HCT116 (cell line): ENCODE measurements at regions not wholly inside any gene's neighbourhood (a gene's known extent, or its start where the extent isn't known, plus 50 kb on each side); places are given as distances from the start of the nearest gene placed in this dataset.
A peak's percentile ranks its signal among the peaks of the same experiment; 100 is the strongest.
"Not testable (repeated sequence)": the region's sequence is repeated elsewhere in the genome, so short reads cannot be mapped to it uniquely, and the experiment has no call there.

Experiments used
- ATAC-seq: fragments of 200-7000 bp; cut with Tn5 transposase; 2 replicates; pipeline ENCODE4 v1.9.1; 2020; ENCODE audit warnings: mild to moderate bottlenecking, moderate library complexity
- BruUV-seq: library from RNA; stranded (reverse); fragments of 400-500 nt; replicated peaks from 2 replicates; lab custom pipeline; 2021; lab: Mats Ljungman, UMichigan
- CTCF ChIA-PET: fragments of 300-600 bp; sonication (Branson Sonifier 250); formaldehyde crosslinking; loops from one replicate; lab custom pipeline; 2021; ENCODE audit warnings: antibody characterized with exemption; lab: Charles Lee
- POLR2A ChIA-PET: fragments of 300-600, 350-600 bp; sonication (Branson Sonifier 250); formaldehyde crosslinking; loops from one replicate; lab custom pipeline; 2021; ENCODE audit warnings: antibody characterized with exemption; lab: Charles Lee
- RAD21 ChIA-PET, 2 experiments: fragments of 300-600 bp; sonication (Branson Sonifier 250); formaldehyde crosslinking; loops; one replicate each; lab custom pipeline; 2023; ENCODE audit warnings: low total read pairs in 2 of 2; ENCODE audit not compliant: uncharacterized antibody in 2 of 2, unreplicated experiment in 2 of 2, low non-redundant PET in 1 of 2; lab: Charles Lee
- DNase-seq: peaks from one replicate; pipeline ENCODE4 v3.0.0-alpha.2; 2010; ENCODE audit warnings: low read depth, low spot score
- H2AFZ ChIP-seq: fragments of 200-600 bp; shearing (Covaris generic), sonication (generic); 2 replicates; pipeline ENCODE4 v1.6.1; 2017; ENCODE audit warnings: low read depth, mixed run types, mixed read lengths, antibody characterized with exemption, low read length; ENCODE audit not compliant: poor library complexity, severe bottlenecking
- H3K27ac ChIP-seq: 2 replicates; pipeline ENCODE4 v1.5.1; 2012; ENCODE audit warnings: low read depth, low read length
- H3K27me3 ChIP-seq: fragments of 200-600 bp; sonication (generic); 2 replicates; pipeline ENCODE4 v1.6.1; 2016; ENCODE audit warnings: mixed run types, low read length, mixed read lengths; ENCODE audit not compliant: insufficient read depth
- H3K36me3 ChIP-seq, 2 experiments: fragments of 200-500 bp in 1 of 2; fragments of 200-600 bp in 1 of 2; sonication (Bioruptor generic) in 1 of 2; sonication (generic) in 1 of 2; 2 replicates each; pipeline versions ENCODE4 v1.5.1 to v1.6.1; 2014 to 2016; ENCODE audit warnings: low read length in 2 of 2, inconsistent platforms in 1 of 2, mixed read lengths in 1 of 2, mixed run types in 1 of 2; ENCODE audit not compliant: insufficient read depth in 2 of 2, control insufficient read depth in 1 of 2
- H3K4me1 ChIP-seq, 2 experiments: fragments of 200-600 bp in 1 of 2; sonication (generic) in 1 of 2; 2 replicates each; pipeline versions ENCODE4 v1.5.1 to v1.6.1; 2012 to 2017; ENCODE audit warnings: low read length in 2 of 2, inconsistent platforms in 1 of 2, mild to moderate bottlenecking in 1 of 2, mixed read lengths in 1 of 2, mixed run types in 1 of 2, moderate library complexity in 1 of 2; ENCODE audit not compliant: insufficient read depth in 2 of 2, control insufficient read depth in 1 of 2
- H3K4me2 ChIP-seq: fragments of 200-600 bp; sonication (generic); 2 replicates; pipeline ENCODE4 v1.6.1; 2017; ENCODE audit warnings: mixed run types, low read length, mixed read lengths
- H3K4me3 ChIP-seq, 2 experiments: fragments of 200-600 bp in 1 of 2; sonication (generic) in 1 of 2; replicated peaks in 1 of 2; 2 replicates each; pipeline ENCODE4 v1.5.1; 2011 to 2016; ENCODE audit warnings: low read length in 2 of 2, control low read depth in 1 of 2, low read depth in 1 of 2, mild to moderate bottlenecking in 1 of 2, mixed read lengths in 1 of 2, mixed run types in 1 of 2
- H3K79me2 ChIP-seq: fragments of 200-600 bp; sonication (generic); 2 replicates; pipeline ENCODE4 v1.6.1; 2017; ENCODE audit warnings: mild to moderate bottlenecking, mixed run types, low read length, moderate library complexity, mixed read lengths; ENCODE audit not compliant: insufficient read depth
- H3K9ac ChIP-seq: fragments of 200-600 bp; sonication (generic); 2 replicates; pipeline ENCODE4 v1.6.1; 2016; ENCODE audit warnings: low read length, mixed read lengths
- H3K9me2 ChIP-seq: fragments of 200-600 bp; sonication (generic), shearing (Covaris generic); 2 replicates; pipeline ENCODE4 v1.6.1; 2017; ENCODE audit warnings: mixed run types, mild to moderate bottlenecking, moderate library complexity; ENCODE audit not compliant: insufficient read depth
- H3K9me3 ChIP-seq, 2 experiments: fragments of 200-500 bp in 1 of 2; fragments of 200-600 bp in 1 of 2; sonication (Bioruptor generic) in 1 of 2; sonication (generic) in 1 of 2; 2 replicates each; pipeline ENCODE4 v1.6.1; 2014 to 2017; ENCODE audit warnings: low read length in 2 of 2, mixed read lengths in 2 of 2, inconsistent platforms in 1 of 2, low read depth in 1 of 2, mild to moderate bottlenecking in 1 of 2, mixed run types in 1 of 2, moderate library complexity in 1 of 2; ENCODE audit not compliant: control insufficient read depth in 1 of 2, insufficient read depth in 1 of 2
- H4K20me1 ChIP-seq: fragments of 200-600 bp; sonication (generic), shearing (Covaris generic); 2 replicates; pipeline ENCODE4 v1.6.1; 2017; ENCODE audit warnings: mixed run types, mild to moderate bottlenecking, moderate library complexity; ENCODE audit not compliant: insufficient read depth
- CBX3 ChIP-seq: IDR thresholded peaks from 2 replicates; pipeline ENCODE4 v1.6.1; 2012; ENCODE audit warnings: low read depth
- CEBPB ChIP-seq: IDR thresholded peaks from 2 replicates; pipeline ENCODE4 v1.6.1; 2012; ENCODE audit warnings: low read depth
- EGR1 ChIP-seq: IDR thresholded peaks from 2 replicates; pipeline ENCODE4 v1.6.1; 2012; ENCODE audit warnings: low read depth
- ELF1 ChIP-seq: IDR thresholded peaks from 2 replicates; pipeline ENCODE4 v1.6.1; 2012; ENCODE audit warnings: low read depth, borderline replicate concordance
- EZH2 ChIP-seq: fragments of 200-600 bp; sonication (generic); IDR thresholded peaks from 2 replicates; pipeline ENCODE4 v1.6.1; 2017; ENCODE audit warnings: antibody characterized with exemption, mixed run types
- EZH2phosphoT487 ChIP-seq: fragments of 200-600 bp; IDR thresholded peaks from 2 replicates; pipeline ENCODE4 v1.6.1; 2018; ENCODE audit warnings: antibody characterized with exemption, borderline replicate concordance
- FOSL1 ChIP-seq: IDR thresholded peaks from 2 replicates; pipeline ENCODE4 v1.6.1; 2012; ENCODE audit warnings: low read depth
- POLR2A ChIP-seq: IDR thresholded peaks from 2 replicates; pipeline ENCODE4 v1.7.0; 2011; ENCODE audit warnings: borderline replicate concordance; ENCODE audit not compliant: insufficient read depth, insufficient read length; ENCODE audit errors: extremely low read depth
- POLR2AphosphoS5 ChIP-seq: IDR thresholded peaks from 2 replicates; pipeline ENCODE4 v1.6.1; 2011; ENCODE audit warnings: mild to moderate bottlenecking, low read depth, low read length, moderate library complexity
- RAD21 ChIP-seq: IDR thresholded peaks from 2 replicates; pipeline ENCODE4 v1.6.1; 2012; ENCODE audit warnings: low read depth, mild to moderate bottlenecking
- TCF7L2 ChIP-seq: IDR thresholded peaks from 2 replicates; pipeline ENCODE4 v1.7.0; 2011; ENCODE audit warnings: borderline replicate concordance, inconsistent platforms; ENCODE audit not compliant: insufficient read depth, insufficient read length; ENCODE audit errors: extremely low read depth
- YY1 ChIP-seq: IDR thresholded peaks from 2 replicates; pipeline ENCODE4 v1.6.1; 2011; ENCODE audit warnings: low read length, low read depth, moderate library complexity, mild to moderate bottlenecking; ENCODE audit not compliant: insufficient replicate concordance; ENCODE audit errors: extremely low read depth
- ZNF274 ChIP-seq: fragments of 200-500 bp; sonication (Bioruptor generic); IDR thresholded peaks from 2 replicates; pipeline ENCODE4 v1.6.1; 2014; ENCODE audit warnings: mild to moderate bottlenecking, low read depth, low read length, inconsistent platforms
- intact Hi-C: fragments of 100-400 bp; cut with micrococcal nuclease; formaldehyde crosslinking; loops from 2 replicates; pipeline ENCODE4 v1.10.0; 2022
- TF ChIP-seq, protein P1 (sequence below): IDR thresholded peaks from 2 replicates; pipeline ENCODE4 v1.6.1; 2012; ENCODE audit warnings: low read depth
- TF ChIP-seq, protein P2 (sequence below): IDR thresholded peaks from 2 replicates; pipeline ENCODE4 v1.6.1; 2012
- TF ChIP-seq, protein P3 (sequence below), 3 experiments: fragments of 200-600 bp in 1 of 3; sonication (generic) in 1 of 3; IDR thresholded peaks in 2 of 3; conservative IDR thresholded peaks in 1 of 3; 2 replicates each; pipeline ENCODE4 v1.5.1; 2012 to 2017; ENCODE audit warnings: low read depth in 2 of 3, low read length in 2 of 3, antibody characterized with exemption in 1 of 3, borderline replicate concordance in 1 of 3, control low read depth in 1 of 3, mild to moderate bottlenecking in 1 of 3, mixed read lengths in 1 of 3, mixed run types in 1 of 3, moderate library complexity in 1 of 3; ENCODE audit not compliant: insufficient read depth in 1 of 3

DNA sequence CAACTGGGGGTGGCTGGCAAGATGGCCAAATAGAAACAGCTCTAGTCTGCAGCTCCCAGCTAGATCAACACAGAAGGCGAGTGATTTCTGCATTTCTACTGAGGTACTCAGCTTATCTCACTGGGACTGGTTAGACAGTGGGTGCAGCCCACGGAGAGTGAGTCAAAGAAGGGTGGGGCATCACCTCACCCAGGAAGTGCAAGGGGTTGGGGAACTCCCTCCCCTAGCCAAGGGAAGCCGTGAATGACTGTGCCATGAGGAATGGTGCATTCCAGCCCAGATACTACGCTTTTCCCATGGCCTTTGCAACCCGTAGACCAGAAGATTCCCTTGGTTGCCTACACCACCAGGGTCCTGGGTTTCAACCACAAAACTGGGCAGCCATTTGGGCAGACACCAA is 452.6 kb downstream of the NR4A2 start:
- H3K27ac ChIP-seq, H3K79me2 ChIP-seq, POLR2A ChIA-PET, intact Hi-C loops, BruUV-seq, H3K9ac ChIP-seq, H4K20me1 ChIP-seq, H3K36me3 ChIP-seq, H3K27me3 ChIP-seq, CTCF ChIA-PET, H3K9me2 ChIP-seq, RAD21 ChIA-PET, H3K9me3 ChIP-seq: not testable (repeated sequence)
- peaks cover 0 to 12% of the 10 kb centered on the region in 2 experiments; a peak in 2 of 4 replicates for H3K4me1 ChIP-seq
- H2AFZ ChIP-seq = peak overlapping the region; percentile 45
- peak; percentile 35; the same call in 1 of the 2 replicates for TF ChIP-seq FOSL1
- peak; percentile 66 for TF ChIP-seq CBX3
- 0 out of 2 replicates have a peak, but pooled peaks have one; percentile 32 for TF ChIP-seq EGR1
- H3K4me3 ChIP-seq = peak overlapping the region in 1 of 2 experiments; percentile 3; a peak in 1 of 4 replicates
- peak; percentile 19 for DNase-seq
- ATAC-seq = peak; percentile 76
- peak overlapping the region; percentile 47; the same call in 1 of the 2 replicates for H3K4me2 ChIP-seq

- Histone ChIP-seq H3K9ac (no peak overlapping the region), H3K36me3 (no peaks in the 10 kb centered on the region), H3K4me1 (no peaks in the 10 kb centered on the region), H3K9me3 (no peaks in the 10 kb centered on the region), H3K4me3 (no peak overlapping the region), H3K4me2 (no peak overlapping the region), H3K27me3 (no peaks in the 10 kb centered on the region), H3K79me2 (no peaks in the 10 kb centered on the region), H3K9me2 (no peaks in the 10 kb centered on the region), H3K27ac (no peak overlapping the region), H2AFZ (no peak overlapping the region), H4K20me1 (no peaks in the 10 kb centered on the region)
- BruUV-seq = no TSS peak
- DNase-seq (no peak), ATAC-seq (no peak)
- POLR2A ChIA-PET = no interaction called here
- CTCF ChIA-PET = no interaction called here
- RAD21 ChIA-PET = no interaction called here
- intact Hi-C loops = no loop called here
- TF ChIP-seq CEBPB = no peak
- TF ChIP-seq, protein P1, sequence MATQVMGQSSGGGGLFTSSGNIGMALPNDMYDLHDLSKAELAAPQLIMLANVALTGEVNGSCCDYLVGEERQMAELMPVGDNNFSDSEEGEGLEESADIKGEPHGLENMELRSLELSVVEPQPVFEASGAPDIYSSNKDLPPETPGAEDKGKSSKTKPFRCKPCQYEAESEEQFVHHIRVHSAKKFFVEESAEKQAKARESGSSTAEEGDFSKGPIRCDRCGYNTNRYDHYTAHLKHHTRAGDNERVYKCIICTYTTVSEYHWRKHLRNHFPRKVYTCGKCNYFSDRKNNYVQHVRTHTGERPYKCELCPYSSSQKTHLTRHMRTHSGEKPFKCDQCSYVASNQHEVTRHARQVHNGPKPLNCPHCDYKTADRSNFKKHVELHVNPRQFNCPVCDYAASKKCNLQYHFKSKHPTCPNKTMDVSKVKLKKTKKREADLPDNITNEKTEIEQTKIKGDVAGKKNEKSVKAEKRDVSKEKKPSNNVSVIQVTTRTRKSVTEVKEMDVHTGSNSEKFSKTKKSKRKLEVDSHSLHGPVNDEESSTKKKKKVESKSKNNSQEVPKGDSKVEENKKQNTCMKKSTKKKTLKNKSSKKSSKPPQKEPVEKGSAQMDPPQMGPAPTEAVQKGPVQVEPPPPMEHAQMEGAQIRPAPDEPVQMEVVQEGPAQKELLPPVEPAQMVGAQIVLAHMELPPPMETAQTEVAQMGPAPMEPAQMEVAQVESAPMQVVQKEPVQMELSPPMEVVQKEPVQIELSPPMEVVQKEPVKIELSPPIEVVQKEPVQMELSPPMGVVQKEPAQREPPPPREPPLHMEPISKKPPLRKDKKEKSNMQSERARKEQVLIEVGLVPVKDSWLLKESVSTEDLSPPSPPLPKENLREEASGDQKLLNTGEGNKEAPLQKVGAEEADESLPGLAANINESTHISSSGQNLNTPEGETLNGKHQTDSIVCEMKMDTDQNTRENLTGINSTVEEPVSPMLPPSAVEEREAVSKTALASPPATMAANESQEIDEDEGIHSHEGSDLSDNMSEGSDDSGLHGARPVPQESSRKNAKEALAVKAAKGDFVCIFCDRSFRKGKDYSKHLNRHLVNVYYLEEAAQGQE = no peak
- TF ChIP-seq EGR1 = no peak
- no peak for TF ChIP-seq POLR2A
- no peak for TF ChIP-seq POLR2AphosphoS5
- TF ChIP-seq YY1 = no peak
- no peak for TF ChIP-seq TCF7L2
- TF ChIP-seq CBX3 = no peak
- TF ChIP-seq EZH2 = no peak
- no peak for TF ChIP-seq EZH2phosphoT487
- TF ChIP-seq ELF1 = no peak
- no peak for TF ChIP-seq RAD21
- TF ChIP-seq, protein P2, sequence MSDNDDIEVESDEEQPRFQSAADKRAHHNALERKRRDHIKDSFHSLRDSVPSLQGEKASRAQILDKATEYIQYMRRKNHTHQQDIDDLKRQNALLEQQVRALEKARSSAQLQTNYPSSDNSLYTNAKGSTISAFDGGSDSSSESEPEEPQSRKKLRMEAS = no peak
- no peak for TF ChIP-seq ZNF274
- TF ChIP-seq, protein P3, sequence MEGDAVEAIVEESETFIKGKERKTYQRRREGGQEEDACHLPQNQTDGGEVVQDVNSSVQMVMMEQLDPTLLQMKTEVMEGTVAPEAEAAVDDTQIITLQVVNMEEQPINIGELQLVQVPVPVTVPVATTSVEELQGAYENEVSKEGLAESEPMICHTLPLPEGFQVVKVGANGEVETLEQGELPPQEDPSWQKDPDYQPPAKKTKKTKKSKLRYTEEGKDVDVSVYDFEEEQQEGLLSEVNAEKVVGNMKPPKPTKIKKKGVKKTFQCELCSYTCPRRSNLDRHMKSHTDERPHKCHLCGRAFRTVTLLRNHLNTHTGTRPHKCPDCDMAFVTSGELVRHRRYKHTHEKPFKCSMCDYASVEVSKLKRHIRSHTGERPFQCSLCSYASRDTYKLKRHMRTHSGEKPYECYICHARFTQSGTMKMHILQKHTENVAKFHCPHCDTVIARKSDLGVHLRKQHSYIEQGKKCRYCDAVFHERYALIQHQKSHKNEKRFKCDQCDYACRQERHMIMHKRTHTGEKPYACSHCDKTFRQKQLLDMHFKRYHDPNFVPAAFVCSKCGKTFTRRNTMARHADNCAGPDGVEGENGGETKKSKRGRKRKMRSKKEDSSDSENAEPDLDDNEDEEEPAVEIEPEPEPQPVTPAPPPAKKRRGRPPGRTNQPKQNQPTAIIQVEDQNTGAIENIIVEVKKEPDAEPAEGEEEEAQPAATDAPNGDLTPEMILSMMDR (IDR thresholded peaks at IDR 0.05 in 2 of 3, conservative IDR thresholded peaks at IDR 0.05 in 1 of 3; ENCODE audit: borderline replicate concordance in 1 of 3, insufficient read depth in 1 of 3, low read depth in 2 of 3, low read length in 2 of 3) = no peak
Observed at GRCh38 chr2:155872396-155872795, 460.1 kb downstream of the NR4A2 start.
